Trophoblast cell (in vitro differentiated cells and primary cell): ENCODE measurements at regions not wholly inside any gene's neighbourhood (a gene's known extent, or its start where the extent isn't known, plus 50 kb on each side); places are given as distances from the start of the nearest gene placed in this dataset.

ENCODE experiments used
- DNase-seq, 2 donors: peaks; one replicate each; pipeline ENCODE4 v3.0.0-alpha.2; 2016
- H2AFZ ChIP-seq: 2 replicates; pipeline ENCODE4 v1.6.1; 2013; ENCODE audit warnings: low read length, moderate library complexity, mild to moderate bottlenecking; ENCODE audit not compliant: insufficient read depth, poor library complexity
- H2AK5ac ChIP-seq: 2 replicates; pipeline ENCODE4 v1.6.1; 2013; ENCODE audit warnings: mild to moderate bottlenecking, low read length
- H2BK120ac ChIP-seq: 2 replicates; pipeline ENCODE4 v1.6.1; 2013; ENCODE audit warnings: low read length, mild to moderate bottlenecking, moderate library complexity; ENCODE audit not compliant: insufficient read depth, poor library complexity
- H2BK12ac ChIP-seq: 2 replicates; pipeline ENCODE4 v1.6.1; 2013; ENCODE audit warnings: mild to moderate bottlenecking, low read length, moderate library complexity
- H2BK5ac ChIP-seq: 2 replicates; pipeline ENCODE4 v1.6.1; 2013; ENCODE audit warnings: low read length, low read depth, moderate library complexity, mild to moderate bottlenecking; ENCODE audit not compliant: poor library complexity
- H3K14ac ChIP-seq: 2 replicates; pipeline ENCODE4 v1.6.1; 2013; ENCODE audit warnings: mild to moderate bottlenecking, low read length
- H3K18ac ChIP-seq: 2 replicates; pipeline ENCODE4 v1.6.1; 2013; ENCODE audit warnings: mild to moderate bottlenecking, low read length
- H3K23ac ChIP-seq: 2 replicates; pipeline ENCODE4 v1.6.1; 2013; ENCODE audit warnings: low read length
- H3K27ac ChIP-seq: 2 replicates; pipeline ENCODE4 v1.5.1; 2013; ENCODE audit warnings: low read depth, mild to moderate bottlenecking, inconsistent platforms, low read length, moderate library complexity
- H3K27me3 ChIP-seq: 2 replicates; pipeline ENCODE4 v1.6.1; 2013; ENCODE audit warnings: inconsistent platforms, mild to moderate bottlenecking, low read length, moderate library complexity; ENCODE audit not compliant: insufficient read depth
- H3K36me3 ChIP-seq, 2 experiments: 1 replicate in 1 of 2; 2 replicates in 1 of 2; pipeline ENCODE4 v1.6.1; 2013; ENCODE audit warnings: low read length in 2 of 2, mild to moderate bottlenecking in 2 of 2, moderate library complexity in 1 of 2; ENCODE audit not compliant: insufficient read depth in 2 of 2, control insufficient read depth in 1 of 2
- H3K4ac ChIP-seq: 2 replicates; pipeline ENCODE4 v1.6.1; 2013; ENCODE audit warnings: low read depth, mild to moderate bottlenecking, low read length, moderate library complexity
- H3K4me1 ChIP-seq, 2 experiments: 1 replicate in 1 of 2; 2 replicates in 1 of 2; pipeline ENCODE4 v1.6.1; 2013; ENCODE audit warnings: low read length in 2 of 2, mild to moderate bottlenecking in 2 of 2, moderate library complexity in 1 of 2; ENCODE audit not compliant: insufficient read depth in 2 of 2, control insufficient read depth in 1 of 2
- H3K4me2 ChIP-seq: 2 replicates; pipeline ENCODE4 v1.6.1; 2013; ENCODE audit warnings: inconsistent platforms, mild to moderate bottlenecking, low read length, moderate library complexity
- H3K4me3 ChIP-seq: 2 replicates; pipeline ENCODE4 v1.5.1; 2013; ENCODE audit warnings: mild to moderate bottlenecking, low read depth, low read length, inconsistent platforms
- H3K79me1 ChIP-seq: one replicate; pipeline ENCODE4 v1.6.1; 2013; ENCODE audit warnings: low read length
- H3K79me2 ChIP-seq: 2 replicates; pipeline ENCODE4 v1.6.1; 2013; ENCODE audit warnings: low read length, mild to moderate bottlenecking; ENCODE audit not compliant: control insufficient read depth, insufficient read depth, poor library complexity
- H3K9ac ChIP-seq: 2 replicates; pipeline ENCODE4 v1.6.1; 2013; ENCODE audit warnings: mild to moderate bottlenecking, low read length
- H3K9me3 ChIP-seq: 2 replicates; pipeline ENCODE4 v1.6.1; 2013; ENCODE audit warnings: low read depth, mild to moderate bottlenecking, control low read depth, inconsistent platforms, low read length; ENCODE audit not compliant: insufficient read depth
- H4K12ac ChIP-seq: 2 replicates; pipeline ENCODE4 v1.6.1; 2013; ENCODE audit warnings: low read depth, mild to moderate bottlenecking, low read length, moderate library complexity
- H4K8ac ChIP-seq: 2 replicates; pipeline ENCODE4 v1.6.1; 2013; ENCODE audit warnings: low read depth, mild to moderate bottlenecking, low read length, moderate library complexity
- H4K91ac ChIP-seq: one replicate; pipeline ENCODE4 v1.6.1; 2013; ENCODE audit warnings: low read depth, mild to moderate bottlenecking, low read length, moderate library complexity
- WGBS: extraction: QIAGEN DNeasy Blood & Tissue Kit; methylation state at CpG from one replicate; pipeline ENCODE4 v1.1.7; 2013; ENCODE audit warnings: missing lambda C conversion rate; ENCODE audit not compliant: insufficient read length, insufficient coverage; ENCODE audit errors: extremely low coverage; 5-methylcytosine and 5-hydroxymethylcytosine counted together

DNA sequence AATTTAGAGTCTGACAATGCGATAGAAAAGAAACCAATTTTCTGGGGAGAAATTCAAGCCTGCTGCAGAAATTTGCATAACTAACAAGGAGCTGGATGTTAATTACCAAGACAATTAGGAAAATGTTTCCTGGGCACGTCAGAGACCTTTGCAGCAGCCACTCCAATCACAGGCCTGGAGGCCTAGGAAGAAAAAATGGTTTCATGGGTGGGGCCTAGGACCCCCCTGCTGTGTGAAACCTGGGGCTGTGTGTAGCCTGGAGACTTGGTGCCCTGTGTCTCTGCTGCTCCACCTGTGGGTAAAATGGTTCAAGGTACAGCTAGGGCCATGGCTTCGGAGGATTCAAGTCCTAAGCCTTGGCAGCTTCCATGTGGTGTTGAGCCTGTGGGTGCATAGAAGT lies 837.9 kb downstream of the OTOL1 start:
- Histone ChIP-seq H3K4me1 (no peaks in the 10 kb centered on the region), H3K18ac (no peak overlapping the region), H2BK5ac (no peak overlapping the region), H3K79me1 (no peaks in the 10 kb centered on the region), H2AFZ (no peak overlapping the region), H3K4ac (no peak overlapping the region), H3K14ac (no peak overlapping the region), H3K4me3 (no peak overlapping the region), H4K12ac (no peak overlapping the region), H3K4me2 (no peak overlapping the region), H3K23ac (no peak overlapping the region), H3K9me3 (peaks cover 6% of the 10 kb centered on the region), H3K27ac (no peak overlapping the region), H2BK12ac (no peak overlapping the region), H3K9ac (no peak overlapping the region), H3K79me2 (no peaks in the 10 kb centered on the region), H2BK120ac (no peak overlapping the region), H4K8ac (no peak overlapping the region), H3K27me3 (no peaks in the 10 kb centered on the region), H4K91ac (no peak overlapping the region), H2AK5ac (no peak overlapping the region), H3K36me3 (no peaks in the 10 kb centered on the region)
- no peak for DNase-seq
- WGBS, result no CpG with 5 or more reads among the region's 3 CpGs

DNA sequence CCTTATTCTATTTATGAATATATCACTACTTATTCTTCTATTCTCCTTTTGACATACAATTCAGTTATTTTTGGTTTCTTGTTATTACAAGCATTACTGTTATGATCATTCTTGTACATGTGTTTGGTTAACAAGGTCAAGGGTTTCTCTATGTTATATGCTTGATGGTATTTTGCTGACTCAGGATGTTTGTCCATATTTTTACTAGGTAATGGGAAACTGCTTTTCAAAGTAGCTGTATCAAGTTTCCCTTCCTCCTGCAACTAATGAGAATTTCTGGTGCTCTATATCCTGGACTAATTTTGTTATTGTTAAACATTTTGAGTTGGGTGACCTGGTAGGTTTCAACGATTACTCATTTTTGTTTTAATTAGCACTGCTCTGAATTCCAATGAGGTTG lies 841.0 kb downstream of the OTOL1 start:
- Histone ChIP-seq H4K91ac (no peak overlapping the region), H3K18ac (no peak overlapping the region), H3K79me2 (no peaks in the 10 kb centered on the region), H4K12ac (no peak overlapping the region), H2BK120ac (no peak overlapping the region), H3K27ac (no peak overlapping the region), H3K23ac (no peak overlapping the region), H4K8ac (no peak overlapping the region), H3K9me3 (peaks cover 6% of the 10 kb centered on the region), H2AK5ac (no peak overlapping the region), H3K9ac (no peak overlapping the region), H3K79me1 (no peaks in the 10 kb centered on the region), H3K4ac (no peak overlapping the region), H3K14ac (no peak overlapping the region), H3K4me2 (no peak overlapping the region), H3K4me3 (no peak overlapping the region), H2BK5ac (no peak overlapping the region), H3K36me3 (no peaks in the 10 kb centered on the region), H2BK12ac (no peak overlapping the region), H2AFZ (no peak overlapping the region), H3K27me3 (no peaks in the 10 kb centered on the region), H3K4me1 (no peaks in the 10 kb centered on the region)
- DNase-seq, result no peak
- no CpG with 5 or more reads among the region's 1 CpG for WGBS

DNA sequence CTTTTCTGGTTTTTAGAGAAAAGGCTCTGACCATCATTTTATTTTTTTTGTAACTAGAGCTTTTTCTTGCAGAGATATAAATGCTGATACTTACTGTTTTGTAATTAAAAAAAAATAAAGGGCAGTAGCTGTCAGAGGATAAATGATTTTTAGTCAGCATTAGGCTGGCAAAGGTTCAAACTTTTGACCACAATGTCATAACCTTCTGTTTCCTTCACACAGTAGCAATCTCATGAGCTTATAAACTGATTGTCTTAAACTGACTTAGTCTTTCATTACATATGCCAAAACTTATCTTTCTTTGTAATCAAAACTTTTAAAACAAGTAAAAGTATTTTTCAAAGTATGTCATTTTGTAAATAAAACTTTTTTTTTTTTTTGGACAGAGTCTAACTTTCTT lies 841.9 kb downstream of the OTOL1 start:
- Histone ChIP-seq H3K9ac (no peak overlapping the region), H3K27ac (no peak overlapping the region), H2AFZ (no peak overlapping the region), H3K23ac (no peak overlapping the region), H3K4me3 (no peak overlapping the region), H3K9me3 (peaks cover 6% of the 10 kb centered on the region), H3K27me3 (no peaks in the 10 kb centered on the region), H3K14ac (no peak overlapping the region), H3K4me2 (no peak overlapping the region), H3K4ac (no peak overlapping the region), H2BK5ac (no peak overlapping the region), H4K91ac (no peak overlapping the region), H4K8ac (no peak overlapping the region), H3K79me1 (no peaks in the 10 kb centered on the region), H3K4me1 (no peaks in the 10 kb centered on the region), H3K79me2 (no peaks in the 10 kb centered on the region), H4K12ac (no peak overlapping the region), H3K36me3 (no peaks in the 10 kb centered on the region), H2BK12ac (no peak overlapping the region), H2BK120ac (no peak overlapping the region), H3K18ac (no peak overlapping the region), H2AK5ac (no peak overlapping the region)
- no peak for DNase-seq

DNA sequence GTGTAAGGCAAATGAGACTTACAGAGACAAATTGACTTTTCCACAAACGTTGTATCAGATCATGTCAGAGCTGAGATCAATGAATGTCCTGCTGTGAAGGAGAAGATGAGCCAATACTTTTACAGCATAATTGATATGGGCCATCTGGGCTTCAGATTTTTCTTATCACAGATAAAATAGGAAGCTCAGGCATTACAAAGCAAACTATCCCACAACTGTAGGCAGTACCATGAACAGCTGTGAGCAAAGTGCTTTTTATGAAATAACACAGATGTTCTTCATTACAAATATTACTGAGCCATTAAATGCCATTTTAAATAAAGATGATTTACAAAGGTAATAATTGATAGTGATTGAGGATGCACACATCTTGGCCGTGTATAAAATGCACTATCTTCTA lies 852.3 kb downstream of the OTOL1 start:
- Histone ChIP-seq H2BK120ac (no peak overlapping the region), H4K8ac (no peak overlapping the region), H2BK5ac (no peak overlapping the region), H3K9ac (no peak overlapping the region), H2AK5ac (no peak overlapping the region), H3K23ac (no peak overlapping the region), H4K91ac (no peak overlapping the region), H3K4me2 (no peak overlapping the region), H3K4ac (no peak overlapping the region), H3K9me3 (no peaks in the 10 kb centered on the region), H3K36me3 (no peaks in the 10 kb centered on the region), H3K18ac (no peak overlapping the region), H2BK12ac (no peak overlapping the region), H2AFZ (no peak overlapping the region), H3K14ac (no peak overlapping the region), H3K4me3 (no peak overlapping the region), H3K79me2 (no peaks in the 10 kb centered on the region), H3K27ac (no peak overlapping the region), H4K12ac (no peak overlapping the region), H3K4me1 (no peaks in the 10 kb centered on the region), H3K27me3 (no peaks in the 10 kb centered on the region), H3K79me1 (no peaks in the 10 kb centered on the region)
- no peak for DNase-seq
- WGBS, result no CpG with 5 or more reads among the region's 2 CpGs

DNA sequence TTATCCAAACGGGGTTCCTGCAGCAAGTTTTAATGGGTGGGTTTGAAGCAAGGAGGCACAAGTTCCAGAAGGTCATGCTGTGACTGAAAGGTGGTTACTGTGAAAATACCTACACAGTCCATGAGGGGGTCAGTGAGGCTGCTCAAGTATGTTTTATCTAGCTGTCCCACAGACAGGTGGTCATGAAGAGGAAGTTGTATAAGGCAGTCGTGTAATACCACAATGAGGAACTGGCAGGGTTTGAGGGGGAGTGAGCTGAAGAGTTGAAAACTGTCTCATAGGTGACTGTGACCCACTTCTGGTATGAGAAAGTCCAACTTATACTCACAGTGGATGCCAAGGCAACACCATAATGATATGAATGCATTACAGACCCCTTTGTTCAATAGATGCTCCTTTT lies 856.8 kb downstream of the OTOL1 start:
- Histone ChIP-seq H4K91ac (no peak overlapping the region), H3K4me3 (no peak overlapping the region), H4K12ac (no peak overlapping the region), H3K18ac (no peak overlapping the region), H3K23ac (no peak overlapping the region), H3K9me3 (no peaks in the 10 kb centered on the region), H3K14ac (no peak overlapping the region), H4K8ac (no peak overlapping the region), H3K4me2 (no peak overlapping the region), H3K4ac (no peak overlapping the region), H3K79me2 (no peaks in the 10 kb centered on the region), H2AFZ (no peak overlapping the region), H3K4me1 (no peaks in the 10 kb centered on the region), H3K79me1 (no peaks in the 10 kb centered on the region), H2BK12ac (no peak overlapping the region), H3K9ac (no peak overlapping the region), H3K36me3 (no peaks in the 10 kb centered on the region), H3K27me3 (no peaks in the 10 kb centered on the region), H2BK5ac (no peak overlapping the region), H3K27ac (no peak overlapping the region), H2BK120ac (no peak overlapping the region), H2AK5ac (no peak overlapping the region)
- no CpG with 5 or more reads among the region's 2 CpGs for WGBS
- no peak for DNase-seq
